ENCODE measurements at regions not wholly inside any gene's neighbourhood (a gene's known extent, or its start where the extent isn't known, plus 50 kb on each side); places are given as distances from the start of the nearest gene placed in this dataset.
"Not testable (repeated sequence)": the region's sequence is repeated elsewhere in the genome, so short reads cannot be mapped to it uniquely, and the experiment has no call there.

DNA sequence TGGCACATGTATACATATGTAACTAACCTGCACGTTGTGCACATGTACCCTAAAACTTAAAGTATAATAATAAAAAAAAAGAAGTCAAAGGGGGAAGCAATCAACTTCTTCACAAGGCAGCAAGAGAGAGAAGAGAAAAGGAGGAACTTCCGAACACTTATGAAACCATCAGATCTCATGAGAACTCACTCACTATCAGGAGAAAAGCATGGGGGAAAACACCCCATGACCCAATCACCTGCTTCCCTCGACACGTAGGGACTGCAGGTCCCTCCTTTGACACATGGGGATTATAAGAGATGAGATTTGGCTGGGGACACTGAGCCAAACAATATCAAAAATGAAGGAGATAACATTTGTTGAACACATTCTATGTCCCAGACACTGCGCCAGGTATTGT is 94.8 kb upstream of the PHACTR1 start:
- DNase-seq (ENCODE audit: low read depth), result no peak

DNA sequence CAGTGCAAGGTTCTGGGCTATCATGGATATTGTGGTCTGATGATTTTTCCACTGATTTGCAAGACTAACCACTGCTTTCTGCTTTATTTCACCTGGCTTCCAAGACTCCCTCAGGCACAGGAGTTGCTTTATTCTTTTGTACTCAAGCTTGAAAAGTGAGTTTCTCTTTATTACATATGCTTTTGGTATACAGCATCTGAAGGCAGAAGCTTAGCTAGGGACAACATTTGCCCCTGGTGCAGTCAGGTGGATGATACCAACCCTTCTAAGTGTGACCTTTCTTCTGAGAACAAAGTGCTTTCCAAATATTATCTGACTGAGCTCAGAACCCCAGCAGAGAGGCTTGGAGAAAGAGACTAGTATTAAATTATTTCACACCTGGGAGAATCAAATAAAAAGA is 94.0 kb upstream of the PHACTR1 start:
- DNase-seq (ENCODE audit: low read depth), result no peak

GRCh38 chr6:12624142-12624837 is 92.3 kb upstream of the PHACTR1 start:
- no peak for DNase-seq (ENCODE audit: low read depth)

GRCh38 chr6:12627053-12627452 is 89.5 kb upstream of the PHACTR1 start:
- DNase-seq (ENCODE audit: low read depth), result no peak

GRCh38 chr6:12628327-12628726 is 88.2 kb upstream of the PHACTR1 start:
- no peak for DNase-seq (ENCODE audit: low read depth)

DNA sequence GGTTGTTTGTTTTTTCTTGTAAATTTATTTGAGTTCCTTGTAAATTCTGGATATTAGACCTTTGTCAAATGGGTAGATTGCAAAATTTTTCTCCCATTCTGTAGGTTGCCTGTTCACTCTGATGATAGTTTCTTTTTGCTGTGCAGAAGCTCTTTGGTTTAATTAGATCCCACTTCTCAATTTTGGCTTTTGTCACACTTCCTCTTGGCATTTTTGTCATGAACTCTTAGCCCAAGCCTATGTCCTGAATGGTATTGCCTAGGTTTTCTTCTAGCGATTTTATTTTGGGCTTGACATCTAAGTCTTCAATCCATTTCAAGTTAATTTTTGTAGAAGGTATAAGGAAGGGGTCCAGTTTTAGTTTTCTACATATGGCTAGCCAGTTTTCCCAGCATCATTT is 82.8 kb upstream of the PHACTR1 start:
- not testable (repeated sequence) for DNase-seq (ENCODE audit: low read depth)

DNA sequence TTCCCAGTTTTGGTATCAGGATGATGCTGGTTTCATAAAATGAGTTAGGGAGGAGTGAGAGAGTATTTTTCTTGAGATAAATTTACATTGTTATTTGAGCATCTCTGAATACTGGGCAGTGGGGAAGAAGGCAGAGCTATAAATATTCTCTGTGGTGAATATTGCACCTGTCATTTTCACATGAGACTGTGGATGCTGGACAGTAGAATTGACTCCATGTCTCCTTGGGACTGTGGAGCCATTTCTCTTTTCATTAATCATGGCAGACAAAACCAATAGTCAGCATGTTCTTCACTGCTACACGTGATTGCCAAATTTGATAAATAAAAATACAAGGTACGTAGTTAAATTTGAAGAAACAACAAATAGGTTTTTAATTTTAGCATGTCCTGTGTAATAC is 81.2 kb upstream of the PHACTR1 start:
- DNase-seq (ENCODE audit: low read depth), result no peak

DNA sequence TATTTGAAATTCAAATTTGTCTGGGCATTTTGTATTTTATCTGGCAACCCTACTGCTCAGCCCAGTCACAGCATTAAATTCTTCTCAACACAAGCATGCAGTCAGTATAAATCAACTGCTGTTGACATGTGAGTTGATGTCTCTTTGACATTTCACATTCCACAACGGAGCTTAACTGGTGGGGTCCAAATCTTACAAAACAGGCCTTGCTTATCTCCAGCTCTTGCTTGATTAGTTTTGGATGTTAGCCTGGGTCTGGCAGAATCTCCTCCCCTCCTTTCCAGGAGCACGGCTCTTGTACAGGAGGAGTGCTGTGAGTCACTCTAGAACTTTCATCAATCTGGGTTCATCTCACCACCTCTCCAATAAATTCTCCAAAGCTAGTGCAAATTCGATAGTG is 80.8 kb upstream of the PHACTR1 start:
- DNase-seq (ENCODE audit: low read depth), result no peak

DNA sequence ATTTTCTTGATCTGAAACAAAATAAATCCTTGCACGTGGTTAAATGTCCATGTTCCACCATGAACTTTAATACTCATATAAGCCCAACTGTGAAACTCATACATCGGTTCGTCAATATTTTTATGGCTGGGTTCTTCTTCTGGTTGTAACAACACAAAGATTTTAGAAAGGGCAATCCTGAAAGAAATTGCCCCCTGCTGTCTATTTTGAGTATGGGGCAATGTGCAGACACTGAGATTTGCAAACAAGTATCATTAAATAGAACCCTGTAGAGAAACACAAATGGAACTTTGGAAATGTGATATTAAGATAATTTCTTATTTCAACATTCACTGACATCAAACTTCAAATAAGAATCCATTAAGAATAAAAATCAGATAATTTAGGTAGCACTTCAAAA is 80.2 kb upstream of the PHACTR1 start:
- no peak for DNase-seq (ENCODE audit: low read depth)

DNA sequence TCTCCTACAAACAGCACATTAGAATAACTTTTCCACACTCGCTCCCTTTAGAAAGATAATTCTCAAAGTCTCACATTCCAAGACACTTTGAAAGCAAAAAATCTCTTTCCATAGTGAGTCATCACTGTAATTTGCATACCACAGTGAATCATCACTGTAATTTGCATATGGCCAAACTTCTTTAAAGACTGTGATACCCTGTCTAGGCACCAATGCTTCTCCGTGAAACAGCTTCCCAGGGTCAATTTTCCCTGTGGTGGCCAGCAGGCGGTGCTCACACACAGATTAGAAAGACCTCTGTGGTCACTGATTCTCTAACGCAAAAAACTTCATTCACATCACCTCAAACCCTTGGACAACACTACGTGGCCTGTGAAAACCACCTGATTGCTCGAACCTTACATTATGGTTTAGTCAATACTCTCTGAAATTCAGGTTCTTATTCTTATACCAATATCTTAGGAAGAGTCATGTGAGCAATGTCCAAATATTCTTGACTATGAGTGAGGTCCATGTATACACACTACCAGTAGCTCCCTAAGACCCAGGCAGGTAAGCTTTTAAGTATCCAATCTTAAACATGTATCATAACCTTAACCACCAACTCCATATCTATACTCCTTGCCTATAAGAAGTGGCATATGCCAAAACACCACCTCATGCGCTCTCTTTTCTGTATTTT is 78.5 kb upstream of the PHACTR1 start:
- peak; percentile 24 for DNase-seq (ENCODE audit: low read depth)

- no peak for DNase-seq (ENCODE audit: low read depth)
Measured at GRCh38 chr6:12640438-12640837, 76.1 kb upstream of the PHACTR1 start.

GRCh38 chr6:12641785-12642184 is 74.8 kb upstream of the PHACTR1 start:
- not testable (repeated sequence) for DNase-seq (ENCODE audit: low read depth)

GRCh38 chr6:12645941-12646340 is 70.6 kb upstream of the PHACTR1 start:
- no peak for DNase-seq (ENCODE audit: low read depth)

DNA sequence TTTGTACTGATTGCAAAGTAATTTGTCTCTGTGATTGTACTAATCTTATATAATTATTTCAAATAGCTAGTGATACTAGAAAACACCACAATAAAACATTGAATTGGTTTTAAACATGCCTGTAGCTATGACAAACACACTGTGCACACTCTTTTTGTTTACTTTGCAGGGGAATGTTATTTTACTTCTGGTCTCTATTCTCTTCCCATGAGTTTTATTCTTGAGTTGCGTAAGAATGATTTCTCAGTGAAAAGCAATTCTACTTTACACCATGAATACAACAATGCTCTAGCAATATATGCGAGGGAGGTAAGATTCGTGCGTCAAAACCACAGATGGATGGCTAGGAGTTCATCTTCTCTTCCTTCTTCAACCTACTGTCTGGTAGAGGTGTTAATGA is 68.4 kb upstream of the PHACTR1 start:
- no peak for DNase-seq (ENCODE audit: low read depth)

DNA sequence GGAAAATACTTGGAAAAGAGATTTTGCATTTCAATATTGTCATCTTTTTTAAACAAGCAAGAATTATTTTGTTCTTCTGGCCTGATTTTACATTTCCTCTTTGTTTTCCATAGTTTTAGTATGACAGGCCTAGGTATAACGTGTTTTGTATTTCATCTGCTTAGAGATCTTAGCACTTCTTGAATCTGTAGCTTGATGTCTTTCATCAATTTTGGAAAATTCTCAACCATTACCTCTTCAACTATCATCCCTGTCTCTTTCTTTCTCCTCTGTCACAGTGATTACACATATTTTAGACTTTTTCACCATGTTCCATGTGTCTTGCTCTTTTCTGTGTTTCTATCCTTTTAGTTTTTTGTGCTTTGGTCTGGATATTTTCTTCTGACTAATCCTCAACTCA is 67.2 kb upstream of the PHACTR1 start:
- no peak for DNase-seq (ENCODE audit: low read depth)

DNA sequence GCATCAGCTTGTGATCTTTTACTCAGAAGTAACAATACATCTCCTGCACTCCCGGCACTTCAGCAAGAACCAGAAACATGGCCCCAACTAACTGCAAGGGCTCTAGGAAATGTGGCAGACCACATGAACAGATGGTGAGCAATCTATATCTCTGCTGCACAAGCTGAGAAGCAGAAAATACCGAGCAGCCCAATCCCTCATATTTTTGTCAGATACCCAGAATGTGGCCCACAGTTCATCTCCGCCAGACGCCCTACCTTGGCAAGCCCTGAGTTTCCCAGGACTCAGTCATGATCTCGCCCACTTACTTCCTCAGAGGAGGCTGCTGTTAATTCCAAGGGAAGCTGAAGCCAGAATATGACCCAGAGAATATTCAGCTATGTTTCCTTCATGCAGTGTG is 63.1 kb upstream of the PHACTR1 start:
- no peak for DNase-seq (ENCODE audit: low read depth)

- no peak for DNase-seq (ENCODE audit: low read depth)
Measured at GRCh38 chr6:12654107-12654506, 62.5 kb upstream of the PHACTR1 start.

DNA sequence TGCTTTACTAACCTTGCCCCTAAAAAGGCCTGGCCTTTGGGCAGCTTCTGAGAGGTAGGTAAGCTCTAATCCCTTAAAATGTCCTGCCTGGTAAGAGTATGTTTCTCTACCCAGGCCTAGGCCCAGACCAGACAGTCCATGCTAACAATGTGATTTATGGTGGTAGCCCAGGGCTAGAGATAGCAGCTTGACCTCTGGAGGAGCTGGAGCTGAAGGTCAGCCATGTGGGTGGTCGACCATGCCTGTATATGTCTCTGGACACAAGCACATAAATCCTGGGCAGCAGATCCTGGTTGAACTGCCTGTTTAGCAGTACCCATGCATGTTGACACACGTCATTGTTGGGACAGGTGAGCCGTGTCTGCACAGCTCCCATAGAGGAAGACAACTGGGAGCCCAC is 62.1 kb upstream of the PHACTR1 start:
- no peak for DNase-seq (ENCODE audit: low read depth)

GRCh38 chr6:12656906-12657305 is 59.7 kb upstream of the PHACTR1 start:
- DNase-seq (ENCODE audit: low read depth), result no peak

DNA sequence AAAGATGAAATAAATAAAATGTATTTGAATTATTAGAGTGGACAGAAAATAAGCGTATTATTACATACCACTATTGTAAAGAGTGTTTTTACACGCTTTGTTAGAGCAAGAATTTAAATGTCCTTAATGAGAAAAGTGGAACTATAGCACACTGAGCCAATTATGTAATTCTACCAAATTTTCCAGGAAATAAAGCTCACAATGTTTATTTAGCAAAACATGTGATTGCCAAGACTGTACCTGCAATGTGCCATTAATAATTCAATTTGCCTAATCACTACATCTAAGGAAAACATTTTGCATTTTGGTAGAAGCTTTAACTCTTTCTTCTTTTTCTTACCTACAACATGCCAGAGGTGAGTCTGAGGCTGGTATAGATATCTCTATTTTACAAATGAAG is 58.7 kb upstream of the PHACTR1 start:
- no peak for DNase-seq (ENCODE audit: low read depth)

GRCh38 chr6:12661432-12662089 is 55.0 kb upstream of the PHACTR1 start:
- DNase-seq (ENCODE audit: low read depth), result no peak

Measured in activated T-cell treated with anti-CD3 and anti-CD28 coated beads for 24 hours (primary cell).